ENCODE measurements at regions not wholly inside any gene's neighbourhood (a gene's known extent, or its start where the extent isn't known, plus 50 kb on each side); places are given as distances from the start of the nearest gene placed in this dataset.

DNA sequence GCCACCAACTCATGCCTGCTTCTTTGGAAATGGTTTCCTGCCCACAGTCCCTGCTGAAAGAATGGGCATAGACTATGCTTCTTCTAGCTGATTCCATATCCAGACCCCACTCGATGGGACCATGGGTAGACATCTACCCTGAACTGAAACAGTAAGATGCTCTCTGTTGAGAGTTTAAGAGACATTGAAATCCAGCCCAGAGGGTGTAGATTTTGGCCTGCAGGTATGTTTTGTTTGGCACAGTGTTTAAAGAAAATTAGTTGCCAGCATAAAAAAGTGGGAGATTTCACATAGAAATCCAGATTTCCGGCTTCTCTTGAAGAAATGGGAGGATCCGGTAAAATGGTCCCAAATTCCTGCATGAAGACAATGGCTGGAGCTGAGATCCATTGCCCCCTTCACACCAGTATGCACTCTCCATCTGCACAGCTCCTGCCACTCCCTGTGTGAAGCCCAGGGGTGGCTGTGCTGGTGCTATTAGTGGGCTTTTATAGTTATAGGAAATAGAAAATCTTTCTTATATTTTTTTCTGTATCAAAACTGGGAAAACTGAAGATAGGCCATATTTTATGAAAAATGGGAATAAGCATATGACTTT lies 218.1 kb downstream of the PTEN start:
- Histone ChIP-seq H3K36me3 (no peaks in the 10 kb centered on the region), H3K27me3 (ENCODE audit: insufficient read depth, low read depth, severe bottlenecking) (no peaks in the 10 kb centered on the region), H3K27ac (no peak overlapping the region), H3K4me3 (ENCODE audit: low read depth, low read length) (no peak overlapping the region), H3K9me3 (ENCODE audit: severe bottlenecking) (no peaks in the 10 kb centered on the region)
- TF ChIP-seq, protein P1, sequence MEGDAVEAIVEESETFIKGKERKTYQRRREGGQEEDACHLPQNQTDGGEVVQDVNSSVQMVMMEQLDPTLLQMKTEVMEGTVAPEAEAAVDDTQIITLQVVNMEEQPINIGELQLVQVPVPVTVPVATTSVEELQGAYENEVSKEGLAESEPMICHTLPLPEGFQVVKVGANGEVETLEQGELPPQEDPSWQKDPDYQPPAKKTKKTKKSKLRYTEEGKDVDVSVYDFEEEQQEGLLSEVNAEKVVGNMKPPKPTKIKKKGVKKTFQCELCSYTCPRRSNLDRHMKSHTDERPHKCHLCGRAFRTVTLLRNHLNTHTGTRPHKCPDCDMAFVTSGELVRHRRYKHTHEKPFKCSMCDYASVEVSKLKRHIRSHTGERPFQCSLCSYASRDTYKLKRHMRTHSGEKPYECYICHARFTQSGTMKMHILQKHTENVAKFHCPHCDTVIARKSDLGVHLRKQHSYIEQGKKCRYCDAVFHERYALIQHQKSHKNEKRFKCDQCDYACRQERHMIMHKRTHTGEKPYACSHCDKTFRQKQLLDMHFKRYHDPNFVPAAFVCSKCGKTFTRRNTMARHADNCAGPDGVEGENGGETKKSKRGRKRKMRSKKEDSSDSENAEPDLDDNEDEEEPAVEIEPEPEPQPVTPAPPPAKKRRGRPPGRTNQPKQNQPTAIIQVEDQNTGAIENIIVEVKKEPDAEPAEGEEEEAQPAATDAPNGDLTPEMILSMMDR (IDR thresholded peaks at IDR 0.05; ENCODE audit: low read depth, low read length), result no peak
- no peak for DNase-seq

DNA sequence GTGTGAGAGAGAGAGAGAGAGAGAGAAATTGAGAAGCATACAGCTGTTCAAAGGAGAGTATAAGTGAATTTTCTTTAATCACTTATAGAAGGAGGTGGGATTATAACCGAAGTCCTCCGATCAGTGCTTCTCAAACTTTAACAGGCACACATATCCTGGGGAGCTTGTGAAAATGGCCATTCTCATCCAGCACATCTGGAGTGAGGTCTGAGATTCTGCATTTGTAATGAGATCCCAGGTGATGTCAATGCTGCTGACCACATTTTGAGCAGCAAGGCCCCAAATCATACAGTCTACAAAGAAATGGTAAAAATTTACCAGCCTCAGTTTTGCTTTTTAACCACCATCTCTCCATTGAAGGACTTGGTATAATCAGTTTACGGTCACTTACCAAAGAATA lies 219.0 kb downstream of the PTEN start:
- Histone ChIP-seq H3K36me3 (no peaks in the 10 kb centered on the region), H3K4me3 (ENCODE audit: low read depth, low read length) (no peak overlapping the region), H3K27me3 (ENCODE audit: insufficient read depth, low read depth, severe bottlenecking) (no peaks in the 10 kb centered on the region), H3K27ac (no peak overlapping the region), H3K9me3 (ENCODE audit: severe bottlenecking) (no peaks in the 10 kb centered on the region)
- TF ChIP-seq, protein P1 (IDR thresholded peaks at IDR 0.05; ENCODE audit: low read depth, low read length), result no peak
- DNase-seq, result no peak

DNA sequence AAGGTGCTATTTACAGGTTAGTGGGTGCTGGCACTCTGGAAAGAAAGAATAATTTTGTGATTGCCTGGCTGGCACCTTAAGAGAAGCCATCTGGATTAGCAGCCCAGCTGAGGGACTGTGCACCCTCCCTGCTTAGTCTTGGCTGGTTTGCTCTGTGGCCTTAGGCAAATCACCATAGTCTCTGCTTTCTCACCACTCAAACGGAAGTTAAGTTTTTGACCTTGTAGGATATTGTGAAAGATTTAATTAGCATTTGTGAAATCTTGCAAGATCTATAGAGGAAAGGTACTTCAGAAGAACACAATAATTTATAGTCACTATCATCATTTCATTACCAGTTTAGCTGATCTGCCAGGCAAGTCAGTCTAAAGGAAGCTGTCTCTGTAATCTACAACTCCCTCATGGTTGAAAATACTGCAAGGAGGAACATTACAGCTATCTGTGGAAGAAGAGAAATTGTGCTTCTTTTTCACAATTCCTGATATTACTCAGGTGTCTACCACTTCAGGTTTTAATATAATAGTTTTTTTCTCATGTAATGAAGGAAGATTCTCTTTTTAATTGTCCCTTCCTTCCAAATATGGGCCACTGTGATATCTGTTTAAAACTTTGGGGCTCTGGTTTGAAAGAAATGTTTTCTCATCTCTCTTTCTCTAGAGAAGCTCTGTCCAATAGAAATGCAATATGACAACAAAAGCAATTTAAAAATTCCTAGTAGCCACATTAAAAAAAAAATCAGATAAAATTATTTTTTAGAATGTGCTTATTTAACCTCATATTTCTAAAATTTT lies 219.6 kb downstream of the PTEN start:
- no peak overlapping the region for H3K27ac ChIP-seq
- no peak overlapping the region for H3K4me3 ChIP-seq (ENCODE audit: low read depth, low read length)
- no peak for DNase-seq
- no peaks in the 10 kb centered on the region for H3K9me3 ChIP-seq (ENCODE audit: severe bottlenecking)
- no peaks in the 10 kb centered on the region for H3K36me3 ChIP-seq
- TF ChIP-seq, protein P1 (IDR thresholded peaks at IDR 0.05; ENCODE audit: low read depth, low read length), result no peak
- H3K27me3 ChIP-seq (ENCODE audit: insufficient read depth, low read depth, severe bottlenecking), result no peaks in the 10 kb centered on the region

GRCh38 chr10:88083597-88083989 lies 220.2 kb downstream of the PTEN start:
- H3K27me3 ChIP-seq (ENCODE audit: insufficient read depth, low read depth, severe bottlenecking), result no peaks in the 10 kb centered on the region
- H3K27ac ChIP-seq, result no peak overlapping the region
- H3K4me3 ChIP-seq (ENCODE audit: low read depth, low read length), result no peak overlapping the region
- H3K36me3 ChIP-seq, result no peaks in the 10 kb centered on the region
- TF ChIP-seq, protein P1 (IDR thresholded peaks at IDR 0.05; ENCODE audit: low read depth, low read length), result no peak
- H3K9me3 ChIP-seq (ENCODE audit: severe bottlenecking), result no peaks in the 10 kb centered on the region
- no peak for DNase-seq

- Histone ChIP-seq H3K27me3 (ENCODE audit: insufficient read depth, low read depth, severe bottlenecking) (no peaks in the 10 kb centered on the region), H3K4me3 (ENCODE audit: low read depth, low read length) (no peak overlapping the region), H3K9me3 (ENCODE audit: severe bottlenecking) (no peaks in the 10 kb centered on the region), H3K27ac (no peak overlapping the region), H3K36me3 (no peaks in the 10 kb centered on the region)
- no peak for DNase-seq
- TF ChIP-seq, protein P1 (IDR thresholded peaks at IDR 0.05; ENCODE audit: low read depth, low read length), result no peak
Measured at GRCh38 chr10:88086187-88086960, 222.9 kb downstream of the PTEN start.

Measured in WERI-Rb-1 (cell line).